BJ (cell line): ENCODE measurements at regions not wholly inside any gene's neighbourhood (a gene's known extent, or its start where the extent isn't known, plus 50 kb on each side); places are given as distances from the start of the nearest gene placed in this dataset.
A peak's percentile ranks its signal among the peaks of the same experiment; 100 is the strongest.
"Not testable (repeated sequence)": the region's sequence is repeated elsewhere in the genome, so short reads cannot be mapped to it uniquely, and the experiment has no call there.

Experiments
- CTCF ChIA-PET: fragments of 350-600 bp; formaldehyde crosslinking; extraction: SDS; loops from one replicate; lab custom pipeline; 2021; ENCODE audit warnings: antibody characterized with exemption, inconsistent platforms; lab: Yijun Ruan, JAX
- POLR2A ChIA-PET: fragments of 300-600 bp; sonication (Branson Sonifier 250); formaldehyde crosslinking; extraction: SDS; loops from one replicate; lab custom pipeline; 2021; ENCODE audit warnings: antibody characterized with exemption; lab: Charles Lee
- DNase-seq: peaks from one replicate; pipeline ENCODE4 v3.0.0-alpha.2; 2011; ENCODE audit warnings: low read depth
- H3K27me3 ChIP-seq: 2 replicates; pipeline ENCODE4 v1.6.0; 2011; ENCODE audit warnings: low read length; ENCODE audit not compliant: control insufficient read depth, insufficient read depth
- H3K36me3 ChIP-seq: 2 replicates; pipeline ENCODE4 v1.5.1; 2011; ENCODE audit warnings: low read length; ENCODE audit not compliant: control insufficient read depth, insufficient read depth
- H3K4me3 ChIP-seq: 2 replicates; pipeline ENCODE4 v1.5.1; 2011; ENCODE audit warnings: low read depth, mild to moderate bottlenecking, control low read depth, low read length
- CTCF ChIP-seq: IDR thresholded peaks from 2 replicates; pipeline ENCODE4 v1.5.1; 2011; ENCODE audit warnings: low read depth, mild to moderate bottlenecking, control low read depth, inconsistent platforms, low read length, moderate library complexity; ENCODE audit not compliant: insufficient read depth

- TF ChIP-seq CTCF = no peak
- H3K27me3 ChIP-seq = no peaks in the 10 kb centered on the region
Observed at GRCh38 chr3:31106204-31106603, 211.7 kb upstream of the GADL1 start.

GRCh38 chr3:31106912-31107311, 212.5 kb upstream of the GADL1 start:
- H3K36me3 ChIP-seq = no peaks in the 10 kb centered on the region
- DNase-seq = no peak
- CTCF ChIA-PET = no interaction called here
- no peak overlapping the region for H3K4me3 ChIP-seq
- TF ChIP-seq CTCF = no peak
- no peaks in the 10 kb centered on the region for H3K27me3 ChIP-seq
- POLR2A ChIA-PET = no interaction called here

More at GRCh38 chr3:31106204-31106603, 211.7 kb upstream of the GADL1 start:
- Histone ChIP-seq H3K4me3 (no peak overlapping the region), H3K36me3 (no peaks in the 10 kb centered on the region)
- ChIA-PET POLR2A (no interaction called here), CTCF (no interaction called here)
- peak; percentile 30 for DNase-seq

GRCh38 chr3:31114929-31115283, 220.4 kb upstream of the GADL1 start:
- DNase-seq = no peak
- no peak for TF ChIP-seq CTCF
- ChIA-PET POLR2A (no interaction called here), CTCF (no interaction called here)
- no peaks in the 10 kb centered on the region for H3K27me3 ChIP-seq
- no peaks in the 10 kb centered on the region for H3K36me3 ChIP-seq
- H3K4me3 ChIP-seq = no peak overlapping the region

- H3K4me3 ChIP-seq, H3K36me3 ChIP-seq, POLR2A ChIA-PET, H3K27me3 ChIP-seq, CTCF ChIA-PET, DNase-seq: not testable (repeated sequence)
Observed at GRCh38 chr3:31115531-31115930, 221.1 kb upstream of the GADL1 start.

- DNase-seq = no peak
- ChIA-PET POLR2A (no interaction called here), CTCF (interaction anchor here (1.4 kb wide), 1 partner anchor 183 kb away, joined by 3 read pairs; no protein-coding TSS in a partner anchor)
- TF ChIP-seq CTCF = no peak
- Histone ChIP-seq H3K36me3 (no peaks in the 10 kb centered on the region), H3K4me3 (no peak overlapping the region), H3K27me3 (no peaks in the 10 kb centered on the region)
Observed at GRCh38 chr3:31116651-31117050, 222.2 kb upstream of the GADL1 start.

GRCh38 chr3:31117854-31118253, 223.4 kb upstream of the GADL1 start:
- ChIA-PET POLR2A (no interaction called here), CTCF (interaction anchor here (1.4 kb wide), 1 partner anchor 184 kb away, joined by 3 read pairs; no protein-coding TSS in a partner anchor)
- no peak for TF ChIP-seq CTCF
- Histone ChIP-seq H3K4me3 (no peak overlapping the region), H3K36me3 (no peaks in the 10 kb centered on the region), H3K27me3 (no peaks in the 10 kb centered on the region)
- no peak for DNase-seq
